Loucy (cell line): ENCODE measurements at regions not wholly inside any gene's neighbourhood (a gene's known extent, or its start where the extent isn't known, plus 50 kb on each side); places are given as distances from the start of the nearest gene placed in this dataset.

Source experiments
- H2AFZ ChIP-seq: fragments of 200-600 bp; sonication (generic); 2 replicates; pipeline ENCODE4 v1.6.0; 2016; ENCODE audit warnings: antibody characterized with exemption, mild to moderate bottlenecking, low read length, moderate library complexity
- H3F3A ChIP-seq: fragments of 200-600 bp; 2 replicates; pipeline ENCODE4 v1.6.0; 2016; ENCODE audit warnings: antibody characterized with exemption, low read depth, mild to moderate bottlenecking
- H3K27me3 ChIP-seq: fragments of 200-600 bp; sonication (generic); 2 replicates; pipeline ENCODE4 v1.6.1; 2014; ENCODE audit warnings: low read length, mild to moderate bottlenecking; ENCODE audit not compliant: insufficient read depth, poor library complexity, severe bottlenecking
- H3K36me3 ChIP-seq: fragments of 200-600 bp; sonication (generic); 2 replicates; pipeline ENCODE4 v1.6.1; 2016; ENCODE audit warnings: low read length; ENCODE audit not compliant: insufficient read depth
- H3K4me1 ChIP-seq: fragments of 200-600 bp; sonication (generic); 2 replicates; pipeline ENCODE4 v1.5.1; 2014; ENCODE audit warnings: low read length, mild to moderate bottlenecking; ENCODE audit not compliant: insufficient read depth, poor library complexity, severe bottlenecking
- H3K4me2 ChIP-seq: fragments of 200-600 bp; sonication (generic); 2 replicates; pipeline ENCODE4 v1.6.0; 2014; ENCODE audit warnings: antibody characterized with exemption, low read length, low read depth, mild to moderate bottlenecking; ENCODE audit not compliant: poor library complexity, severe bottlenecking
- H3K4me3 ChIP-seq: fragments of 200-600 bp; sonication (generic); 2 replicates; pipeline ENCODE4 v1.5.1; 2014; ENCODE audit warnings: low read length, mild to moderate bottlenecking, mixed read lengths; ENCODE audit not compliant: poor library complexity, severe bottlenecking
- H3K79me2 ChIP-seq: fragments of 200-600 bp; sonication (generic); 2 replicates; pipeline ENCODE4 v1.6.1; 2014; ENCODE audit warnings: low read length; ENCODE audit not compliant: insufficient read depth
- H3K9ac ChIP-seq: fragments of 200-600 bp; sonication (generic); 2 replicates; pipeline ENCODE4 v1.6.0; 2014; ENCODE audit warnings: mild to moderate bottlenecking, low read depth, low read length, moderate library complexity; ENCODE audit not compliant: poor library complexity, severe bottlenecking
- H3K9me2 ChIP-seq: fragments of 200-600 bp; sonication (generic); replicated peaks from 2 replicates; pipeline ENCODE4 v1.6.1; 2016; ENCODE audit warnings: low read depth, low read length, mixed read lengths
- H3K9me3 ChIP-seq: fragments of 200-600 bp; sonication (generic); 2 replicates; pipeline ENCODE4 v1.6.1; 2014; ENCODE audit warnings: mild to moderate bottlenecking, antibody characterized with exemption, low read length, low read depth; ENCODE audit not compliant: insufficient read depth
- H4K20me1 ChIP-seq: fragments of 200-600 bp; sonication (generic); 2 replicates; pipeline ENCODE4 v1.6.0; 2014; ENCODE audit warnings: antibody characterized with exemption, low read length, mild to moderate bottlenecking; ENCODE audit not compliant: insufficient read depth, poor library complexity, severe bottlenecking
- EZH2phosphoT487 ChIP-seq: fragments of 200-600 bp; IDR thresholded peaks from 2 replicates; pipeline ENCODE4 v1.6.1; 2018; ENCODE audit warnings: antibody characterized with exemption, mild to moderate bottlenecking, moderate library complexity, borderline replicate concordance
- TF ChIP-seq, protein P1 (sequence below): fragments of 200-600 bp; sonication (generic); conservative IDR thresholded peaks from 2 replicates; pipeline ENCODE4 v1.5.1; 2014; ENCODE audit warnings: mild to moderate bottlenecking, antibody characterized with exemption, low read length

DNA sequence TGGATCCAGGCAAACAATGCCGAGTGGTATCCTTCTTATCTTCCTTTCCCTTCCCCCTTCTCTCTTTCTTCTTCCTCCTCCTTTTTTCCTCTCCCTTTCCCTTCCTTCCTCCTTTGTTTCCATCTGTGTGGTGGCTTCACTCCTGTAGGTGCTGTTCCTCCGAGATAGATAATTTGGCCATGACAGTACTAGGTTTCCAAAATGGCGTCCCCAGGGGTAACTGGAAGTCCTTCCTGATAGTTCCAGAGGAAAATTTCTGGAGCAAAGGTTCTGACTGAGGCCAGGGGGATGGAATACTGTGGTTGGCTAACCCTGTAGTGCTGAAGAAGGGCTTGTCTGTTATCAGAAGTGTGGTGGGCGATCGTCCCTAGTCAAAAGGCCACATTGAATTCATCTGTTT is 52.5 kb upstream of the CCDC6 start:
- Histone ChIP-seq H3K79me2 (no peaks in the 10 kb centered on the region), H3K9ac (no peak overlapping the region), H3K9me2 (no peaks in the 10 kb centered on the region), H3K9me3 (no peaks in the 10 kb centered on the region), H3K36me3 (no peaks in the 10 kb centered on the region), H3F3A (no peaks in the 10 kb centered on the region), H3K4me2 (no peak overlapping the region), H2AFZ (no peak overlapping the region), H3K4me3 (no peak overlapping the region), H3K4me1 (no peaks in the 10 kb centered on the region), H3K27me3 (no peaks in the 10 kb centered on the region), H4K20me1 (no peaks in the 10 kb centered on the region)
- TF ChIP-seq, protein P1, sequence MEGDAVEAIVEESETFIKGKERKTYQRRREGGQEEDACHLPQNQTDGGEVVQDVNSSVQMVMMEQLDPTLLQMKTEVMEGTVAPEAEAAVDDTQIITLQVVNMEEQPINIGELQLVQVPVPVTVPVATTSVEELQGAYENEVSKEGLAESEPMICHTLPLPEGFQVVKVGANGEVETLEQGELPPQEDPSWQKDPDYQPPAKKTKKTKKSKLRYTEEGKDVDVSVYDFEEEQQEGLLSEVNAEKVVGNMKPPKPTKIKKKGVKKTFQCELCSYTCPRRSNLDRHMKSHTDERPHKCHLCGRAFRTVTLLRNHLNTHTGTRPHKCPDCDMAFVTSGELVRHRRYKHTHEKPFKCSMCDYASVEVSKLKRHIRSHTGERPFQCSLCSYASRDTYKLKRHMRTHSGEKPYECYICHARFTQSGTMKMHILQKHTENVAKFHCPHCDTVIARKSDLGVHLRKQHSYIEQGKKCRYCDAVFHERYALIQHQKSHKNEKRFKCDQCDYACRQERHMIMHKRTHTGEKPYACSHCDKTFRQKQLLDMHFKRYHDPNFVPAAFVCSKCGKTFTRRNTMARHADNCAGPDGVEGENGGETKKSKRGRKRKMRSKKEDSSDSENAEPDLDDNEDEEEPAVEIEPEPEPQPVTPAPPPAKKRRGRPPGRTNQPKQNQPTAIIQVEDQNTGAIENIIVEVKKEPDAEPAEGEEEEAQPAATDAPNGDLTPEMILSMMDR, result no peak
- TF ChIP-seq EZH2phosphoT487, result no peak

DNA sequence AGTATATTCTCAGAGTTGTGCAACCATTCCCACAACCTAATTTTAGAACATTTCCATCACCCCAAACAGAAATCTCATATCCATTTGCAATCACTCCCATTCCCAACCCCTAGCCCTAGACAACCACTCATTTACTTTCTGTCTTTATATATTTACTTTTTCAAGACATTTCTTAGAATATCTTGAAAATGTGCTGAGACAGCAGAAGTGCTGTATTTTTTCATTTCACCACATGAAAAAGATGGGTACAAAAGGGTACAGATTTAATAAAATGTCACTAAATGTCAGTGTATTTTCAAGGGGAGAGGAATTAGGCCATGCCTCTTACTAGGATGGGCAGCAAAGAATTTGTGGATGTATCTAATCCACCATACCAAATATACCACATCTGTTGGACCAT is 51.6 kb upstream of the CCDC6 start:
- Histone ChIP-seq H3K4me2 (no peak overlapping the region), H3K79me2 (no peaks in the 10 kb centered on the region), H3K36me3 (no peaks in the 10 kb centered on the region), H3K9ac (no peak overlapping the region), H3K4me1 (no peaks in the 10 kb centered on the region), H3K27me3 (no peaks in the 10 kb centered on the region), H3K9me3 (no peaks in the 10 kb centered on the region), H3K4me3 (no peak overlapping the region), H3F3A (no peaks in the 10 kb centered on the region), H3K9me2 (no peaks in the 10 kb centered on the region), H4K20me1 (no peaks in the 10 kb centered on the region), H2AFZ (no peak overlapping the region)
- no peak for TF ChIP-seq EZH2phosphoT487
- TF ChIP-seq, protein P1, result no peak
